ENCODE measurements at regions not wholly inside any gene's neighbourhood (a gene's known extent, or its start where the extent isn't known, plus 50 kb on each side); places are given as distances from the start of the nearest gene placed in this dataset.

GRCh38 chr16:6453742-6454141 lies 878.9 kb upstream of the RBFOX1 start:
- Histone ChIP-seq H3K9me3 (ENCODE audit: low read length) (no peaks in the 10 kb centered on the region), H3K36me3 (ENCODE audit: low read depth, low read length) (no peaks in the 10 kb centered on the region), H3K9ac (ENCODE audit: low read length) (no peak overlapping the region), H4K20me1 (ENCODE audit: low read length) (no peaks in the 10 kb centered on the region), H3K27me3 (ENCODE audit: low read length) (no peaks in the 10 kb centered on the region), H3K4me3 (ENCODE audit: low read length) (no peak overlapping the region), H2AFZ (ENCODE audit: low read length) (no peak overlapping the region), H3K27ac (ENCODE audit: low read length) (no peak overlapping the region), H3K4me1 (ENCODE audit: insufficient read depth, low read length) (no peaks in the 10 kb centered on the region), H3K9me2 (replicated peaks; ENCODE audit: low read length) (no peaks in the 10 kb centered on the region), H3K4me2 (ENCODE audit: low read length) (no peak overlapping the region), H3F3A (ENCODE audit: low read length, unreplicated experiment) (no peaks in the 10 kb centered on the region), H3K79me2 (ENCODE audit: low read length) (no peaks in the 10 kb centered on the region)
- POLR2A ChIA-PET (ENCODE audit: unreplicated experiment) = no interaction called here
- ATAC-seq (no peak), DNase-seq (no peak)
- no peak for TF ChIP-seq EZH2 (IDR thresholded peaks at IDR 0.05; ENCODE audit: low read length, unreplicated experiment)
- no TSS peak for BruUV-seq (replicated peaks)
- CTCF ChIA-PET = no interaction called here
- intact Hi-C loops (cut with micrococcal nuclease) = no loop called here

DNA sequence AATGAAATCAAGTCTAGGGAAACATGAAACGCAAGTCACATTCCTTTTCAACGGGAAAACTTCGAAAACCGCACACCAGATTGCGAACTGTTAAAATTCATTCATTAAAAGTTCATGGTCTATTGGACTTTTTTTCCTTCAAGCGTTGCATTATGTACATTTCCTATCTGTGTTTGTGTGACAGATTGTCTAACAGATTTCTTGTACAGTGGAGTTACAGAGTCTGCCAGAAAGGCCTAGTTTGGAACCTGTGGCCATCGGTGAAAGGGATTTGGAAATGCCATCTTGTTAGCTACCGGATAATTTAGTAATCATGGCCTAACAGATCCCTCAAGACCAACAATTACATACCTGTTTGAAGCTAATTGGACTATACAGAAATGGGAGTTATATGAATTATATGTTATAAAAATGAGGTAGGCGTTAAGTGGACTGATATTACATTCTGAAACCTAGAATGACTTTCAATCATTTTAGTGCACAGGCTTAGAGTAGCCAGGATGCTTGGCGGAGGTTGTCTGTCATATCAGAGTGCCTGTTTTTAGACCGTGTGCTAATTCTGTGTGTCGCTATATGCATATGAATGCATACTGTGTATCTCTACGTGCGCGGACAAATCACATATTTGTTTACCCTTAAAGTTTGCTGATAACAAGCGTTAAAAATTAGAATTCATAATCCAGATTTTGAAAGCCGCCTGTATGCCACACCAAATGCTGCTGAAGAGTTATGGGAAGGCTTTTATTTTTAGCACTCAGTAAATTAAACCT lies 885.4 kb upstream of the RBFOX1 start:
- no peak overlapping the region for H3K27ac ChIP-seq (ENCODE audit: low read length)

DNA sequence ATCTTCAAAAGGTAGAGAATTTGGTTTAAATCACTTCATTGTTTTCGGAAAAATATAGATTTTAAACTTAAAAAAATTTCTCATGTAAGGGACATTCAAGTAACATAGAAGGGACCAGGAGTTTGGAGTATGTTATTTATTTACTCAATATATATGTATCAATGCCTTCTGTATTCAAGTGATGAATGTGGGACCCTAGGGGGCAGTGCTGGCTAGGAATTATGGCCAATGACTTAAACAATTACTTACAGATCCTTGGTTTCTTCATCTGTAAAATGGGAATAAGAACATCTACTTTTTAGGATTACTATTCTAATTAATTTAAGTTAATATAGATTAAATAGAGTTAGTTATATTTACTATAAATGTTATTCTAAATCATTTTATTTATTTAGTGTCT lies 886.3 kb upstream of the RBFOX1 start:
- CTCF ChIA-PET = no interaction called here
- Histone ChIP-seq H3K79me2 (ENCODE audit: low read length) (no peaks in the 10 kb centered on the region), H3K4me1 (ENCODE audit: insufficient read depth, low read length) (no peaks in the 10 kb centered on the region), H3K9ac (ENCODE audit: low read length) (no peak overlapping the region), H3K27ac (ENCODE audit: low read length) (no peak overlapping the region), H3K36me3 (ENCODE audit: low read depth, low read length) (no peaks in the 10 kb centered on the region), H4K20me1 (ENCODE audit: low read length) (no peaks in the 10 kb centered on the region), H3F3A (ENCODE audit: low read length, unreplicated experiment) (no peaks in the 10 kb centered on the region), H2AFZ (ENCODE audit: low read length) (no peak overlapping the region), H3K9me2 (replicated peaks; ENCODE audit: low read length) (no peaks in the 10 kb centered on the region), H3K4me2 (ENCODE audit: low read length) (no peak overlapping the region), H3K4me3 (ENCODE audit: low read length) (no peak overlapping the region), H3K9me3 (ENCODE audit: low read length) (no peaks in the 10 kb centered on the region), H3K27me3 (ENCODE audit: low read length) (no peaks in the 10 kb centered on the region)
- no peak for DNase-seq
- intact Hi-C loops (cut with micrococcal nuclease) = no loop called here
- TF ChIP-seq EZH2phosphoT487 (IDR thresholded peaks at IDR 0.05; ENCODE audit: borderline replicate concordance, low read length) (no peak), EZH2 (IDR thresholded peaks at IDR 0.05; ENCODE audit: low read length, unreplicated experiment) (no peak), CTCF (conservative IDR thresholded peaks at IDR 0.05; ENCODE audit: low read depth, low read length) (no peak)
- POLR2A ChIA-PET (ENCODE audit: unreplicated experiment) = no interaction called here
- ATAC-seq = no peak
- no TSS peak for BruUV-seq (replicated peaks)

More for the DNA sequence above, 885.4 kb upstream of the RBFOX1 start:
- Histone ChIP-seq H3K4me1 (ENCODE audit: insufficient read depth, low read length) (no peaks in the 10 kb centered on the region), H3K9ac (ENCODE audit: low read length) (no peak overlapping the region), H3K79me2 (ENCODE audit: low read length) (no peaks in the 10 kb centered on the region), H3K36me3 (ENCODE audit: low read depth, low read length) (no peaks in the 10 kb centered on the region), H3K4me2 (ENCODE audit: low read length) (no peak overlapping the region), H3K9me2 (replicated peaks; ENCODE audit: low read length) (no peaks in the 10 kb centered on the region), H3K4me3 (ENCODE audit: low read length) (no peak overlapping the region), H4K20me1 (ENCODE audit: low read length) (no peaks in the 10 kb centered on the region), H3F3A (ENCODE audit: low read length, unreplicated experiment) (no peaks in the 10 kb centered on the region), H3K27me3 (ENCODE audit: low read length) (no peaks in the 10 kb centered on the region), H3K9me3 (ENCODE audit: low read length) (no peaks in the 10 kb centered on the region), H2AFZ (ENCODE audit: low read length) (no peak overlapping the region)
- BruUV-seq (replicated peaks) = no TSS peak
- ATAC-seq (no peak), DNase-seq (no peak)
- CTCF ChIA-PET = no interaction called here
- TF ChIP-seq EZH2phosphoT487 (IDR thresholded peaks at IDR 0.05; ENCODE audit: borderline replicate concordance, low read length) (no peak), EZH2 (IDR thresholded peaks at IDR 0.05; ENCODE audit: low read length, unreplicated experiment) (no peak), CTCF (conservative IDR thresholded peaks at IDR 0.05; ENCODE audit: low read depth, low read length) (no peak)
- POLR2A ChIA-PET (ENCODE audit: unreplicated experiment) = no interaction called here
- intact Hi-C loops (cut with micrococcal nuclease) = no loop called here
